H1 (cell line): ENCODE measurements at regions not wholly inside any gene's neighbourhood (a gene's known extent, or its start where the extent isn't known, plus 50 kb on each side); places are given as distances from the start of the nearest gene placed in this dataset.

ENCODE experiments used
- CTCF ChIA-PET: fragments of 300-600 bp; sonication (Branson Sonifier 250); formaldehyde crosslinking; loops from one replicate; lab custom pipeline; 2021; ENCODE audit not compliant: partially characterized antibody; lab: Charles Lee
- POLR2A ChIA-PET: fragments of 300-600 bp; sonication (Branson Sonifier 250); formaldehyde crosslinking; loops from one replicate; lab custom pipeline; 2021; ENCODE audit warnings: inconsistent platforms; ENCODE audit not compliant: partially characterized antibody; lab: Charles Lee
- DNase-seq, 2 experiments: peaks; one replicate each; pipeline versions ENCODE4 v3.0.0 to v3.0.0-alpha.2; 2010 to 2022; ENCODE audit warnings: low spot score in 2 of 2, low read depth in 1 of 2, mixed read lengths in 1 of 2
- FAIRE-seq: peaks from 2 replicates; lab custom pipeline; 2011; peaks lifted over from hg19 to GRCh38; lab: Jason Lieb, UNC
- H2AFZ ChIP-seq: 2 replicates; pipeline ENCODE4 v1.8.1; 2012; ENCODE audit warnings: low read length, inconsistent platforms
- H2AK5ac ChIP-seq: 2 replicates; pipeline ENCODE4 v1.6.1; 2013; ENCODE audit warnings: low read depth, low read length
- H2BK120ac ChIP-seq: replicated peaks from 2 replicates; pipeline ENCODE3; 2013; ENCODE audit warnings: low read depth, low read length, inconsistent platforms
- H2BK12ac ChIP-seq: 2 replicates; pipeline ENCODE4 v1.6.1; 2013; ENCODE audit warnings: low read depth, low read length
- H2BK15ac ChIP-seq: 2 replicates; pipeline ENCODE4 v1.6.1; 2013; ENCODE audit warnings: low read length
- H2BK20ac ChIP-seq: 2 replicates; pipeline ENCODE4 v1.6.1; 2013; ENCODE audit warnings: low read length
- H2BK5ac ChIP-seq: 2 replicates; pipeline ENCODE4 v1.6.1; 2013; ENCODE audit warnings: low read depth, low read length
- H3K14ac ChIP-seq: 2 replicates; pipeline ENCODE4 v1.6.1; 2013; ENCODE audit warnings: inconsistent platforms; ENCODE audit not compliant: insufficient read length
- H3K18ac ChIP-seq: 2 replicates; pipeline ENCODE4 v1.6.1; 2013; ENCODE audit warnings: low read length; ENCODE audit errors: extremely low read depth
- H3K23ac ChIP-seq: 2 replicates; pipeline ENCODE4 v1.6.1; 2013; ENCODE audit warnings: inconsistent platforms; ENCODE audit not compliant: insufficient read length
- H3K23me2 ChIP-seq: 2 replicates; pipeline ENCODE4 v1.6.1; 2013; ENCODE audit warnings: low read depth, low read length
- H3K27ac ChIP-seq: 2 replicates; pipeline ENCODE4 v1.6.1; 2011; ENCODE audit warnings: low read depth, low read length, inconsistent platforms
- H3K27me3 ChIP-seq, 4 experiments: replicated peaks in 1 of 4; 1 replicate in 1 of 4; 2 replicates in 3 of 4; pipeline versions ENCODE4 v1.6.1 to v1.8.1; 2011 to 2013; ENCODE audit warnings: low read length in 3 of 4, mild to moderate bottlenecking in 3 of 4, inconsistent platforms in 2 of 4, mixed read lengths in 2 of 4, moderate library complexity in 1 of 4; ENCODE audit not compliant: control insufficient read depth in 3 of 4, insufficient read depth in 3 of 4; ENCODE audit errors: extremely low read depth in 1 of 4
- H3K36me3 ChIP-seq, 4 experiments: 2 replicates each; pipeline versions ENCODE4 v1.6.1 to v1.8.1; 2011 to 2013; ENCODE audit warnings: mild to moderate bottlenecking in 4 of 4, low read length in 3 of 4, moderate library complexity in 2 of 4, control low read depth in 1 of 4, inconsistent platforms in 1 of 4; ENCODE audit not compliant: insufficient read depth in 4 of 4, control insufficient read depth in 2 of 4
- H3K4ac ChIP-seq: replicated peaks from 2 replicates; pipeline ENCODE3; 2013; ENCODE audit warnings: low read length, low read depth, mixed read lengths, inconsistent platforms; ENCODE audit not compliant: insufficient read length
- H3K4me1 ChIP-seq, 4 experiments: replicated peaks in 1 of 4; 1 replicate in 1 of 4; 2 replicates in 3 of 4; pipeline versions ENCODE4 v1.6.1 to v1.8.1; 2011 to 2013; ENCODE audit warnings: low read length in 3 of 4, inconsistent platforms in 2 of 4, mixed read lengths in 1 of 4; ENCODE audit not compliant: insufficient read depth in 4 of 4, control insufficient read depth in 3 of 4
- H3K4me2 ChIP-seq, 2 experiments: 2 replicates each; pipeline versions ENCODE4 v1.6.1 to v1.8.1; 2011 to 2013; ENCODE audit warnings: low read depth in 2 of 2, low read length in 2 of 2, control low read depth in 1 of 2, inconsistent platforms in 1 of 2, mild to moderate bottlenecking in 1 of 2; ENCODE audit not compliant: insufficient read depth in 1 of 2
- H3K4me3 ChIP-seq, 4 experiments: fragments of 200-600, 300-600 bp in 1 of 4; sonication (generic), shearing (Covaris generic), sonication (Bioruptor Twin) in 1 of 4; 2 replicates each; pipeline versions ENCODE4 v1.5.1 to v1.8.1; 2011 to 2016; ENCODE audit warnings: low read length in 4 of 4, low read depth in 3 of 4, control low read depth in 2 of 4, inconsistent platforms in 2 of 4, mild to moderate bottlenecking in 2 of 4, mixed read lengths in 1 of 4, moderate library complexity in 1 of 4; ENCODE audit not compliant: insufficient read depth in 2 of 4; ENCODE audit errors: extremely low read depth in 1 of 4
- H3K56ac ChIP-seq: replicated peaks from 2 replicates; pipeline ENCODE3; 2013; ENCODE audit warnings: low read depth, mild to moderate bottlenecking, mixed read lengths, low read length, inconsistent platforms; ENCODE audit not compliant: insufficient read length
- H3K79me1 ChIP-seq: 2 replicates; pipeline ENCODE4 v1.6.1; 2013; ENCODE audit warnings: low read depth, low read length, control low read depth
- H3K79me2 ChIP-seq, 2 experiments: 2 replicates each; pipeline versions ENCODE4 v1.6.1 to v1.8.1; 2012 to 2013; ENCODE audit warnings: low read length in 2 of 2, mild to moderate bottlenecking in 2 of 2, inconsistent platforms in 1 of 2; ENCODE audit not compliant: insufficient read depth in 2 of 2, control insufficient read depth in 1 of 2
- H3K9ac ChIP-seq, 4 experiments: replicated peaks in 1 of 4; 1 replicate in 1 of 4; 2 replicates in 3 of 4; pipeline versions ENCODE4 v1.6.1 to v1.8.1; 2011 to 2013; ENCODE audit warnings: low read depth in 3 of 4, low read length in 3 of 4, control low read depth in 2 of 4, mild to moderate bottlenecking in 2 of 4, moderate library complexity in 2 of 4, inconsistent platforms in 1 of 4; ENCODE audit errors: extremely low read depth in 1 of 4
- H3K9me3 ChIP-seq, 2 experiments: 2 replicates each; pipeline versions ENCODE4 v1.6.1 to v1.8.1; 2012 to 2013; ENCODE audit warnings: mild to moderate bottlenecking in 2 of 2, moderate library complexity in 2 of 2, control low read depth in 1 of 2, inconsistent platforms in 1 of 2, low read depth in 1 of 2, low read length in 1 of 2, mixed read lengths in 1 of 2; ENCODE audit not compliant: insufficient read depth in 2 of 2
- H4K20me1 ChIP-seq, 2 experiments: replicated peaks in 1 of 2; 2 replicates each; pipeline versions ENCODE3 to v1.8.1; 2011 to 2013; ENCODE audit warnings: inconsistent platforms in 2 of 2, low read length in 2 of 2, mild to moderate bottlenecking in 1 of 2; ENCODE audit not compliant: insufficient read depth in 2 of 2, control insufficient read depth in 1 of 2
- H4K5ac ChIP-seq: 2 replicates; pipeline ENCODE4 v1.6.1; 2013; ENCODE audit warnings: low read length, low read depth, mixed read lengths, inconsistent platforms; ENCODE audit not compliant: insufficient read length
- H4K8ac ChIP-seq: 2 replicates; pipeline ENCODE4 v1.8.0; 2013; ENCODE audit warnings: mild to moderate bottlenecking, moderate library complexity, low read length, inconsistent platforms; ENCODE audit not compliant: insufficient read depth; ENCODE audit errors: extremely low read depth
- H4K91ac ChIP-seq: replicated peaks from 2 replicates; pipeline ENCODE3; 2013; ENCODE audit warnings: low read length, mixed read lengths, inconsistent platforms; ENCODE audit not compliant: insufficient read length
- CTBP2 ChIP-seq: IDR thresholded peaks from 2 replicates; pipeline ENCODE4 v1.7.0; 2011; ENCODE audit warnings: borderline replicate concordance, mild to moderate bottlenecking, moderate library complexity, mixed read lengths, low read length; ENCODE audit not compliant: insufficient read depth, insufficient read length
- HDAC6 ChIP-seq: IDR thresholded peaks from one replicate; pipeline ENCODE4 v1.7.1; 2012; ENCODE audit warnings: low read depth, mild to moderate bottlenecking, inconsistent platforms, low read length, moderate library complexity
- MAFK ChIP-seq: IDR thresholded peaks from 2 replicates; pipeline ENCODE4 v1.6.1; 2012; ENCODE audit warnings: low read depth, mild to moderate bottlenecking, improper control_type of control experiment, low read length
- NANOG ChIP-seq: IDR thresholded peaks from 2 replicates; pipeline ENCODE4 v1.6.1; 2011; ENCODE audit warnings: low read length, low read depth, mild to moderate bottlenecking, inconsistent platforms; ENCODE audit not compliant: insufficient read depth, poor library complexity, severe bottlenecking
- POLR2A ChIP-seq, 2 experiments: IDR thresholded peaks; 1 replicate in 1 of 2; 2 replicates in 1 of 2; pipeline ENCODE4 v1.6.1; 2011; ENCODE audit warnings: low read depth in 2 of 2, low read length in 2 of 2, mild to moderate bottlenecking in 2 of 2; ENCODE audit errors: control extremely low read depth in 1 of 2
- POLR2AphosphoS5 ChIP-seq: IDR thresholded peaks from 2 replicates; pipeline ENCODE4 v1.6.1; 2011; ENCODE audit warnings: low read depth, low read length
- TEAD4 ChIP-seq: IDR thresholded peaks from 2 replicates; pipeline ENCODE4 v1.6.1; 2012; ENCODE audit warnings: low read depth, low read length, inconsistent platforms, mixed read lengths
- WGBS, 2 experiments: shearing (Covaris generic) in 1 of 2; methylation state at CpG; one replicate each; pipeline versions ENCODE4 v1.1.6 to v1.1.7; 2013 to 2015; ENCODE audit warnings: low lambda C conversion rate in 2 of 2, mixed read lengths in 2 of 2, inconsistent platforms in 1 of 2, low coverage in 1 of 2, missing lambda C conversion rate in 1 of 2; ENCODE audit not compliant: insufficient replicate concordance in 2 of 2, insufficient coverage in 1 of 2, insufficient read length in 1 of 2; ENCODE audit errors: extremely low coverage in 1 of 2, missing lambda C conversion rate in 1 of 2; 5-methylcytosine and 5-hydroxymethylcytosine counted together
- TF ChIP-seq, protein P1 (sequence below): IDR thresholded peaks from 2 replicates; pipeline ENCODE4 v1.6.1; 2011; ENCODE audit warnings: low read length, improper control_type of control experiment

DNA sequence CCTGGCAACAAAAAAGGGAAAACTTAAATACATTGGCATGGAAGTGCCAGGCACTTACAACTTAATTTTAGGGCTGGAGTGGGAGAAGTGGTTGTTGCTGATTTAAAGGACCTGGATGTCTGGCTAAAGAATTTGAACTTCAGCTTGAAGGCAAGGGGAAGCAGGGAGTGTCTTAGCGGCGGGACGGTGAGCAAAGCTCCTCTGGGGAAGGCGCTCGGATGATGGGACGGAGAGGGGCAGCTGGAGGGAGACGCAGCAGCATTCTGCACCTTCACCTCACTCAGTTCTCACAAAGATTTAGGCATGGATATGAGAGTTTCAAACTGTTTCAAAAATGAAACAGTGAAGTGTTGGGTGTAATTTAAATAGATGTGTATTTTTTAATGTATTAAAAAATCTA, 967.1 kb downstream of the BRD1 start:
- Histone ChIP-seq H2BK20ac (no peak overlapping the region), H2AFZ (no peak overlapping the region), H2BK5ac (no peak overlapping the region), H3K14ac (no peak overlapping the region), H3K23ac (no peak overlapping the region), H2BK15ac (no peak overlapping the region), H2BK120ac (no peak overlapping the region), H2AK5ac (no peak overlapping the region), H3K4me1 (no peaks in the 10 kb centered on the region), H3K36me3 (no peaks in the 10 kb centered on the region), H3K23me2 (peaks cover 8% of the 10 kb centered on the region; the same call in 1 of the 2 replicates), H3K79me2 (no peaks in the 10 kb centered on the region), H3K27me3 (no peaks in the 10 kb centered on the region; a peak in 1 of 7 replicates), H4K91ac (no peak overlapping the region), H3K4ac (no peak overlapping the region), H3K4me2 (no peak overlapping the region), H3K4me3 (no peak overlapping the region), H3K79me1 (no peaks in the 10 kb centered on the region), H2BK12ac (no peak overlapping the region), H4K8ac (no peak overlapping the region), H3K56ac (no peak overlapping the region), H3K27ac (no peak overlapping the region), H3K18ac (no peak overlapping the region), H3K9ac (no peak overlapping the region), H3K9me3 (peaks cover 0 to 6% of the 10 kb centered on the region in 2 experiments; a peak in 1 of 4 replicates), H4K20me1 (peaks cover 0 to 2% of the 10 kb centered on the region in 2 experiments), H4K5ac (no peak overlapping the region)
- no peak for DNase-seq
- no peak for FAIRE-seq
- CTCF ChIA-PET = interaction anchor here (1.1 kb wide), 1 partner anchor 9 kb away, joined by 3 read pairs; no protein-coding TSS in a partner anchor
- WGBS, 2 experiments = 91% methylated on average over 7 of the region's 7 CpGs; no CpG with 5 or more reads in 1 of the 2 experiments
- POLR2A ChIA-PET = no interaction called here
- no peak for TF ChIP-seq CTBP2
- no peak for TF ChIP-seq POLR2A (IDR thresholded peaks at IDR 0.05; ENCODE audit: control extremely low read depth in 1 of 2, low read depth in 2 of 2, low read length in 2 of 2)
- TF ChIP-seq TEAD4 = no peak
- no peak for TF ChIP-seq MAFK
- TF ChIP-seq HDAC6 = no peak
- no peak for TF ChIP-seq POLR2AphosphoS5
- no peak for TF ChIP-seq NANOG
- TF ChIP-seq, protein P1, sequence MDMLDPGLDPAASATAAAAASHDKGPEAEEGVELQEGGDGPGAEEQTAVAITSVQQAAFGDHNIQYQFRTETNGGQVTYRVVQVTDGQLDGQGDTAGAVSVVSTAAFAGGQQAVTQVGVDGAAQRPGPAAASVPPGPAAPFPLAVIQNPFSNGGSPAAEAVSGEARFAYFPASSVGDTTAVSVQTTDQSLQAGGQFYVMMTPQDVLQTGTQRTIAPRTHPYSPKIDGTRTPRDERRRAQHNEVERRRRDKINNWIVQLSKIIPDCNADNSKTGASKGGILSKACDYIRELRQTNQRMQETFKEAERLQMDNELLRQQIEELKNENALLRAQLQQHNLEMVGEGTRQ = no peak
